Transverse colon (tissue), 4 donors: ENCODE measurements at regions not wholly inside any gene's neighbourhood (a gene's known extent, or its start where the extent isn't known, plus 50 kb on each side); places are given as distances from the start of the nearest gene placed in this dataset.

ENCODE experiments used
- EP300 ChIP-seq: sonication (generic); formaldehyde crosslinking; IDR thresholded peaks from one replicate; pipeline ENCODE4 v1.6.1; 2017; ENCODE audit warnings: antibody characterized with exemption, low read depth
- POLR2A ChIP-seq: fragments of 450-650 bp; IDR thresholded peaks from one replicate; pipeline ENCODE4 v1.6.1; 2016; ENCODE audit warnings: antibody characterized with exemption, mild to moderate bottlenecking, moderate library complexity
- POLR2AphosphoS5 ChIP-seq, 3 donors: sonication (generic); formaldehyde crosslinking; IDR thresholded peaks; one replicate each; pipeline ENCODE4 v1.6.1; 2016; ENCODE audit warnings: antibody characterized with exemption in 3 of 3
- TF ChIP-seq, protein P1 (sequence below), 5 experiments: fragments of 200-600 bp in 3 of 5; fragments of 450-650 bp in 2 of 5; sonication (generic) in 3 of 5; IDR thresholded peaks; 1 replicate in 2 of 5; 2 replicates in 3 of 5; pipeline ENCODE4 v1.5.1; 2016 to 2017; ENCODE audit warnings: antibody characterized with exemption in 5 of 5, inconsistent platforms in 3 of 5, mild to moderate bottlenecking in 2 of 5, moderate library complexity in 1 of 5

DNA sequence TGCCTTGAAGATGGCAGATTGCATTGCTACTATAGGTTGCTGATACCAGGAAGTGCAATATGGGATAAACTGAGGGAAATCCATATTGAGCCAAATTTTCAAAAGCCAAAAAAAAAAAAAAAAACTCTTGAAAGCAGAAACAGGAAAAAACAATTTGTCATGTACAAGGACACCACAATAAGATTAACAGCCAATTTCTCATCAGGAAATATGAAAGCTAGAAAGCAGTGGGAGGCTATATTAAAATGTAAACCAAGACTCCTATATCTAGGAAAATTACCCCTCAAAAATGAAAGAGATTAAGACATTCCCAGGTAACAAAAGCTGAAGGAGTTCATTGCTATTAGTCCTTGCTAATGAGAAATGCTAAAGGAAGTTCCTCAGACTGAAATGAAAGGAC, 462.8 kb upstream of the DPH6 start:
- TF ChIP-seq, protein P1, sequence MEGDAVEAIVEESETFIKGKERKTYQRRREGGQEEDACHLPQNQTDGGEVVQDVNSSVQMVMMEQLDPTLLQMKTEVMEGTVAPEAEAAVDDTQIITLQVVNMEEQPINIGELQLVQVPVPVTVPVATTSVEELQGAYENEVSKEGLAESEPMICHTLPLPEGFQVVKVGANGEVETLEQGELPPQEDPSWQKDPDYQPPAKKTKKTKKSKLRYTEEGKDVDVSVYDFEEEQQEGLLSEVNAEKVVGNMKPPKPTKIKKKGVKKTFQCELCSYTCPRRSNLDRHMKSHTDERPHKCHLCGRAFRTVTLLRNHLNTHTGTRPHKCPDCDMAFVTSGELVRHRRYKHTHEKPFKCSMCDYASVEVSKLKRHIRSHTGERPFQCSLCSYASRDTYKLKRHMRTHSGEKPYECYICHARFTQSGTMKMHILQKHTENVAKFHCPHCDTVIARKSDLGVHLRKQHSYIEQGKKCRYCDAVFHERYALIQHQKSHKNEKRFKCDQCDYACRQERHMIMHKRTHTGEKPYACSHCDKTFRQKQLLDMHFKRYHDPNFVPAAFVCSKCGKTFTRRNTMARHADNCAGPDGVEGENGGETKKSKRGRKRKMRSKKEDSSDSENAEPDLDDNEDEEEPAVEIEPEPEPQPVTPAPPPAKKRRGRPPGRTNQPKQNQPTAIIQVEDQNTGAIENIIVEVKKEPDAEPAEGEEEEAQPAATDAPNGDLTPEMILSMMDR (IDR thresholded peaks at IDR 0.05), result no peak
- TF ChIP-seq POLR2A (no peak), POLR2AphosphoS5 (IDR thresholded peaks at IDR 0.05) (no peak), EP300 (no peak)
